Activated CD4-positive, alpha-beta T cell treated with anti-CD3 and anti-CD28 coated beads, Interleukin-2, amount 50 U/mL, for 48 hours (primary cell): ENCODE measurements at regions not wholly inside any gene's neighbourhood (a gene's known extent, or its start where the extent isn't known, plus 50 kb on each side); places are given as distances from the start of the nearest gene placed in this dataset.
"Not testable (repeated sequence)": the region's sequence is repeated elsewhere in the genome, so short reads cannot be mapped to it uniquely, and the experiment has no call there.

Experiments used
- DNase-seq, 2 experiments: peaks; one replicate each; pipeline ENCODE4 v3.0.0-alpha.2; 2020

DNA sequence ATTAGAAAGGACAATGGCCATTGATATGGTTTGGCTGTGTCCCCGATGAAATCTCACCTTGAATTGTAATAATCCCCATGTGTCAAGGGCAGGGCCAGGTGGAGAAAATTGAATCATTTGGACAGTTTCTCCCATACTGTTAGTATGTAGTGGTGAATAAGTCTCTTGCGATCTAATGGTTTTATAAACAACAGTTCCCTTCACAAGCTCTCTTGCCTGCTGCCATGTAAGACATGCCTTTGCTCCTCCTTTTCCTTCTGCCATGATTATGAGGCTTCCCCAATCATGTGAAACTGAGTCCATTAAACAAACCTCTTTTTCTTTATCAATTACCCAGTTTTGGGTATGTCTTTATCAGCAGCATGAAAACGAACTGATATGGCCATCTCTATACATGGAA is 302.7 kb downstream of the SFMBT2 start:
- no peak for DNase-seq

DNA sequence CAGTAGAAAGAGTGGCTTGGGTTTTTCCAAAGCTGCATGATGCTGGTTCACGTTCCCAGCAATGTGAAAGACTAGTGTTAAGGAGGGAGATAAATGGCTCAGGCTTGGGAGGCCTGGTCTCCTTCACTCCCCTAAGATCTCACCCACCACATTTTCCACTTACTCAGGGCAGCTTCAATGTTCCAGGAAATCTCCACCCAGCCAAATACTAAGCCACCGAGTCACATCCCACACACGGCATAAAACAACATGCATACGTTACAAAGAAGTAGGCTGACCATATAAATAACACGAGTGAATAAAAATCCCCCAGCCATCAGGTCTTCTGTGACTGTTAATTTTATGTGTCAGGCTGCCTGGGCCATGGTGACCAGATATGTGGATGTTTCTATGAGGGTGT is 303.5 kb downstream of the SFMBT2 start:
- DNase-seq = peak in 1 of 2 experiments; percentile 12

DNA sequence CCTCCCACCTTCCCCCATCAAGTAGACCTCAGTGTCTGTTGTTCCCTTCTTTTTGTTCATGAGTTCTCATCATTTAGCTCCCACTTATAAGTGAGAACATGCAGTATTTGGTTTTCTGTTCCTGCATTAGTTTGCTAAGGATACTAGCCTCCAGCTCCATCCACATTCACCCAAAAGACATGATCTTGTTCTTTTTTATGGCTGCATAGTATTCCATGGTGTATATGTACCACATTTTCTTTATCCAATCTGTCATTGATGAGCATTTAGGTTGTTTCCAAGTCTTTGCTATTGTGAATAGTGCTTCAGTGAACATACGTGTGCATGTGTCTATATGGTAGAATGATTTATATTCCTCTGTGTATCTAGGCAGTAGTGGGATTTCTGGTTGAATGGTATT is 306.5 kb downstream of the SFMBT2 start:
- not testable (repeated sequence) for DNase-seq

DNA sequence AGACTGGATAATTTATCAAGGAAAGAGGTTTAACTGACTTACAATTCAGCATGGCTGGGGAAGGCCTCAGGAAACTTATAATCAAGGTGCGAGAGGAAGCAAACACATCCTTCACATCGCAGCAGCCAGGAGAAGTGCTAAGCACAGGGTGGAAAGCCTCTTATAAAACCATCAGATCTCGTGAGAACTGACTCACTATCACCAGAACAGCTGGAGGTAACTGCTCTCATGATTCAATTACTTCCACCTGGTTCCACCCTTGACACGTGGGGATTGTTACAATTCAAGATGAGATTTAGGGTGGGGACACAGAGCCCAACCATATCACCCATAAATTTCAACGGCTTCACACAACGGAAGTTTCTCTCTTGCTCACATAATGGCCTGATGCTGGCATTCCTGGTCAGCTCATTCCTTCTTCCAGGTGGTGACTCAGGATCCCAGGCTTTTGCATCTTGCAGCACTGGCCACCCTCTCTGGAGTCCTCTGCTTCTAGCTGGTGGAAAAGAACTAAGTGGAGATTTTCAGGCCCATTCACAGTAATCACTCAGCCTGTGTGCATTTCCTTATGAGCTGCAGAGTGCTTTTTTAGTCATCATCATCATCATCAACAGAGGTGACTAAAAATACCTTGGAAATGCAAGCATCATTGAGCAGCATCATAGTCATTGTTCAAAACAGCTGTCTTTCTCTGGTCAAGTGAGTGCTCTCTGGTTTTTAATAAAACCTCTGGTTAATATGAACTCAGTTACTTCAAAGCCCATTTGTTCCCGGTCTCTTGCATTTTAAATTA is 308.1 kb downstream of the SFMBT2 start:
- no peak for DNase-seq

DNA sequence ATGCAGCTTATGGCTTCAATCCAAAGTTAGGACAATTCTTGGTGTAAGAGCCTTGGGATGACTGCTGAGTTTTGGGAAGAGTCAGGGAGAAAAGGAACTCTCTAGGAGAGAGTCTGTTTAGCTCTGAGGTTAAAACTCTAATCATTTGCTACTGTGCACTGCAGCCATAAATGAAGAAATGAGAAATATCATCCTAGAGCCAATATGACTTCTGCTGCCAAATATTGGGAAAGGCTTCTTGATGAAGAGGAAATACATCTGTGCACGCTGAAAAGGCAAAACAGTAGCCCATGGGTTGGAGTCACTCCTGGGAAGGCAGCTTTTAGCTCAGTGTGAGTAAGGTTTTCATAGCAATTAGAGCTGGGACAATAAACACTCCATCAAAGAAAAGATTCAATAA is 308.8 kb downstream of the SFMBT2 start:
- no peak for DNase-seq

DNA sequence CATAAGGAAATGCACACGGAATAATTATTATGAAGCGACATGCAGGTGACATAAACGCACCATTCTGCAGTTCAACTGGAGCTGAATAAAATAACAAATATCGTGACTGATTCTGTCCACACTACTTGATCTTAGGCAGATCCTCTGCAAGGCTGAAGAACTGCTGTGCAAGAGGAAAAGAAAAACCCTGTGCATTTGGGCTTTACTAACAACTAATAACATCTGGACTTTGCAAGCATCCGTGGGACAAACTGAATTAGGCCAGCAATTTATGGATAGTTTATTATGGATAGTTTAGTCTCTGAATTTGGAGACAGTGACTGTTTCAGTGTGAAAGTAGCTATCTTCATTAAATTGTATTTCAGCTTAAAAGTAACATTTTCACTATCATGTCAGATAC is 309.4 kb downstream of the SFMBT2 start:
- no peak for DNase-seq

DNA sequence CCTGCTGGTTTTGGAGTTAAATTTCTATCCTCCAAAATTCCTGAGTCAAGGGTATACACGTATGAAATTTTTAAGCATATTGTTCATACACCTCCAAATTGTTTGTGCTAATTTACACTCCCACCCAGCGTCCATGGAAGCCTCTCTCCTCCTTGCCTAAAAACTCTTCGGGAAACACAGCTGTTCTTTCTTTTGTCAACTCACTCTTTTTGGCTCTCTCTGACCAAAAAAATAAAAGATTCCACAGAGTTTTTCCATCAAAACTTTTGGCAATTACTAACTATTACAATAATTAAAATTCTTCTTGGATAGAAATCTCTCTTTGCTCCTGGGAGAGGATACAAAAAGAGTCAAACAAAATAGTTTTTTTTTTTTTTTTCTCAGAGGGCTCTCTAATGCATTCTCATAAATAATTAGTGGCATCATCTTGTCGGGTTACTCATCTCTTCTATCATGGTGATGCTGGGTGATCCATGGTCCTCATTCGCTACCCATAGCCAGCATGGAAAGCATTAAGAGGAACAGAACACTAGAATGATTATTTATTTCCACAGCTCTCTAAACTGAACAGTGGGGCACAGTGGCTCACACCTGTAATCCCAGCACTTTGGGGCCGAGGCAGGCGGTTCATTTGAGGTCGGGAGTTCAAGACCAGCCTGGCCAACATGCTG is 310.7 kb downstream of the SFMBT2 start:
- DNase-seq = no peak

DNA sequence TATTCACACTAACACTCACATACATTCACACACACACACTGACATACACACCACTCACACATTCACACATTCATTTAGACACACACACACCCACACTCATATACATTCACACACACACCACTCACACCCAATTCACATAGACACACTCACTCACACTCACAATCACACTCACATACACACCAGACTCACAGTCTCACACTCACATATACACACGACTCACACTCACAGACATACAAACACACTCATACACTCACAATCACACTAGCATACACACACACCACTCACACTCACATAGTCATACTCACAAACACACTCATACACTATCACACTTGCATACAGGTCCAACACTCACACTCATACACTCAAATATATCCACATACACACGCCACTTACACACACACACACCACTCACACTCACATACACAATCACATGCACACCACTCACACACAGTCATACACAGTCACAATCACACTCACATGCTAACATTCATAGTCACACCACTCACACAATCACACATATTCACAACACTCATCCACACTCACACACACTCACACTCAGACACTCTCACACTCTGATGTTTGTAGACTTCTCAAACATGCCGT is 312.6 kb downstream of the SFMBT2 start:
- DNase-seq = no peak

DNA sequence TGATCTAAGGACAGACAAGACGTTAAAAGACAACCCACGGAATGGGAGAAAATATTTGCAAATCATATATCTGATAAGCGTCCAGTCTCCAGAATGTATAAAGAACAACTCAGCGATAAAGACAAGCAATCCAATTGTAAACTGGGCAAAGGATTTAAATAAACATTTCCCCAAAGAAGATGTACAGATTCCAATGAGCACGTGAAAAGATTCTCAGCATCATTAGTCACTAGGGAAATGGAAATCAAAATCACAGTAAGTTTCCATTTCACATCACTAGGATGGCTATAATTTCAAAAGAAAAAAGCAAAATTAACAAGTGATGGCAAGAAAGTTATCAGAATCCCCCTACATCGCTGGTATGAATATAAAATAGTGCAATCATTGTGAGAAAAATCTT is 316.1 kb downstream of the SFMBT2 start:
- DNase-seq = no peak

DNA sequence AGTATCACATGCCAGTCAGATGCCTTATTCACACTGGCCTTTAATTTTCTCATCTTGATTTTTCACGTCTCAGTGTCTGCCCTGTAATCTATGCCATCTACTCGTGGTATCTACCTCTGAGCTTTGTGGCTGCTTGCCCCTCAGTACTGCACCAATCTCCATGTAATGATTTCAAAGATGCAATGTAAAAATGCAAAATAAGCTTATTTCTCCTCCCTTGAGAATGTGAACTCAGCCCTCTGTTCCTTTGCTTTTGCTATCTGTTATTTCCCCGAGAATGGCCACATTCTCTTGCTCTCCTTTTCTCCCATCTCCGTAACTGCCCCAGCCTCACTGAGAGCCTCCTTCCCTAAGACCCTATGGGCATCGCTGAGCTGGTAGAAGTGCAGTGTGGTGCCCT is 317.5 kb downstream of the SFMBT2 start:
- no peak for DNase-seq

DNA sequence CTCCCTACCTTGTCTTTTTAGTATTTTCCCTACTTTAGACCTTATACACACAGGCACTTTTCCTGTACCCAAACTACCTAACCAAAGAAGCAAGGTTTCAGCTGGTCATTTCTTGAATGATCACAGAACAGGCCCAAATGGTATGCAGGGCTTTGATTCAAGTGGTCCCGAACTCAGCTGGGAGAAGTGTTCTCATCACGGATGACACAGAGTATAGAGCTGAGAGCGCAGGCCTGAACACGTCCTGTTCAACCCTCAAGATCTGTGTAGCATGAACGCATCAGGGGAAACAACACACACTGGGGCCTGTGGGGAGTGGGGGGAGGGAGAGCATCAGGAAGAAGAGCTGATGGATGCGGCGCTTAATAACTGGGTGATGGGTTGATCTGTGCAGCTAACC is 318.2 kb downstream of the SFMBT2 start:
- DNase-seq = no peak

DNA sequence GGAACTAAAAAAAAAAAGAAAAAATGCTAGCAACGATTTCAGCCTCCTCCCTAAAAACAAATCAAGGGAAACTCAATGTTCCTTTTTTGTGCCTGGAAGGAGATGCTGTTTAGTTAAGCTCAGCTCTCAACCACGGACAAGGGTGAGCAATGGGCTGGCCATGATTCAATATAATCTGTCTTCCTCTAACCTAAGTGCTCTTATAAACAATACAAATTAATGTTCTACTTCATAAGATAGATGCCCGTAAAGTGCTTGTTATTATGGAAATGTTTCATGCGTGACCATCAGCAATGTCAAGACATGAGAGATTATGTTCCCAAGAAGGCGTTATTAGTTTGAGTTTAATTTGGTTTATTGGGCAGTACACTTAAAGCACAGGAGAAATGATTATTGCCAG is 320.3 kb downstream of the SFMBT2 start:
- DNase-seq = no peak

DNA sequence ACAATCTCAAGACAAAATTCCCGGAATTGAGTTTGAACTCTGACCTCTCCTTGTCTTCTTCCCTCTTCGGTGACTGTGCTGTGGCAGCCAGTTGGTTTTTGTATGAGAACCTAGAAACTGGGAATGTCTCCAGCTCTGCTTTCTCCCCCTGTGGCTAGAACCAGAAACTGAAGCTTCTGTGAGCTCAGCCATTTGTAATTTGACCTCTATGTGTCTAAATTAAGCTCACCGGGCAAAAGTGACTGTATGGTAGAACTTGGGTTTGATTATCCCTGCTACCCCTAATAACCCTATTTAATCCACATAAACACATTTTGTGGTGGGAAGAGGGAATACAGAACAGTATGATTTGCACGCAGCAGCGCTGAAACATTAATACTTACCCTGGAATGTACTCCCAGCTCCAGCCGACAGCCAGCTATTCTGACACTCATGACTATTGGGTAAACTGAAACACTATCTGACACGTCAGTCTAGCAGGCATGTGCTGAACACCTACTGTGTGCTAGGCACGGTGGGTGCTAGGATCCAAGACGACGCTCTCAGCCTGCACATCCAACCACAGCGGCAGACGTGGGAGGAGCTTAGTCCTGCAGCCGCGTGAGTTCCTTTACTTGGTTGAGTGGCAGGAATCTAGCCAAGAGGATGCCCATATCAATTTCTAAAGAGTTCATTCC is 324.8 kb downstream of the SFMBT2 start:
- no peak for DNase-seq

DNA sequence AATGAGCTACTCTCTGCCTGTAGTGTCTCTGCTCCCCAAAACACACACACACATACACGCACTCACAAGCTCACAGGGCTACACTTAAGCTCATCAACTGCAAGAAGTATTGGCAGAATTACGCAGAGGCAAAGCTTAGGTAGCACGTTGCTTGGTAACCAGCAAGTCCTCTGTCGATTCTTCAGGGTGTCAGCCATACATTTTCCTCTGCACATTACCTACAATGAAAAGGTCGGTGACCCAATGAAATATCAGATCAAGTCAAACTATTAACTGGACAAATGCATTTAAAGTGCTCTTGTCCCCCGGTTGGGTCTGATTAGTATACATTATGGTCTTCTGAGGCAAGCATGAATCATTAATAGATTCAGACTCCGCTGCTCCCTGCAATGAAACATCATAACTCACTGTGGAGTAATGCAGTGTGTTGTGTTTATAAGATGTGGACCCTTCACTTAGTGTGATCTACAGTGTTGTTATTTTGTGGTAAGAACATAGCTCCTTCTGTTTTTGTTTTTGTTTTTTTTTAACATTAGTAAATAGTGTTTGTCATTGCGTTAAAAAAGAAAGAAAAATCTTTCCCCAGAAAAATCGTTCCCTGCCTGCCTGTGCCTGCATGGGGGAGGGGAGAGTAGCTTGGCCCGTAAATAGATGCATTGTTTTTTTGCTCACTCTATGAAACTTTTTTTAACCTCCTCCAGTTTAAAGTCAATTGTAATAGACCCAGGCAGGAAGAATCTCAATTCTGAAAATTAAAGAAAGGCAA is 325.5 kb downstream of the SFMBT2 start:
- DNase-seq = no peak

DNA sequence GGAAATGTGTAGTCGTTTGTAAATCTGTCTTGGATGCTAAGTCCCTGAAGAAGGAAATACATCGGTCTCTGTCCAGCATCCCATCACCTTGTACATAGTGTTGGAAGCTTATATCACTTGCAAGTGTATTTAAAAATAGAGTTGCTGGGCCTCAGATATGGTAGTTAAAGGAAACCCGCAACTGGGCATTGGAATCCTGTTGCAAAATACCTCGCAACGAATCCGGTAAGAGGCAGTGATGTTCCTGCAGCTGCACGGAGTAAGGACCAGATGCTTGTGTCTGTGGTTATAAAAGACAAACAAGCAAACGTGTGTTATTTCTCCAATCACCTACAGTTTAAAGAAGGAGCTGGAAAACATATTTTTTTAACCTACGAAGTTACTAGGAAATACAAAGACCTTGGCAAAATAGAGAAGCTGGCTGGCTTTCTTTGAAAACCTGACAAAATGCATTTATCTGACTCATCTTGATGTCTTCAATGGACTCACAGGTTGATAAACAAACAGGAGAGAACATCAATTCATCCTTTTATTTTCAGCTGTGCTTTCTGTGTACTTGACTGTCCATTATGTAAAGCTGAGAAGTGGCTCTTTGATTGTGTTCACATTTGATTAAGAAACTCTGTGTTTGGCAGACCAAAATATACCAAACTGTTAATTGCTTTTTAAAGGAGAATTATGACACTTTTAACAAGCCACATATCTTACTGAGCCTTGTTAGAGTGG is 326.4 kb downstream of the SFMBT2 start:
- no peak for DNase-seq

DNA sequence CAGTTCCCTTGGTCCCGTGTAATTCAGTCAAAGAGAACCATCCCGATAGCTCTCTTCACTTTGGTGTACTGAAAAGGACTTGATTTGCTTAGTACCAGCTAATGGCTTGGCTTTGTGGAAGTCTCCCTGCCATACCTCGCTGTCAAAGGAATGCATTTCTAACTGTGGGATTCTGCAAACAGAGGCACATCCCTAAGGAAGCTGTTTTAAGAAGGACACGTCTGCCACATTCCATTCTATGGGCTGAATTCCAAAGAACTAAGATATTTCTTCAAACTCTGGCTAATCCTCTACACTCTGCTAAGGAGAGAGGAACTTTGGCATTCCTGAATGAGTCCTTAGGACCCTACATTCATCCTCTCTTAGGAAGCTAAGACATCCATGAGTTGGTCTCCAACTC is 327.9 kb downstream of the SFMBT2 start:
- no peak for DNase-seq

DNA sequence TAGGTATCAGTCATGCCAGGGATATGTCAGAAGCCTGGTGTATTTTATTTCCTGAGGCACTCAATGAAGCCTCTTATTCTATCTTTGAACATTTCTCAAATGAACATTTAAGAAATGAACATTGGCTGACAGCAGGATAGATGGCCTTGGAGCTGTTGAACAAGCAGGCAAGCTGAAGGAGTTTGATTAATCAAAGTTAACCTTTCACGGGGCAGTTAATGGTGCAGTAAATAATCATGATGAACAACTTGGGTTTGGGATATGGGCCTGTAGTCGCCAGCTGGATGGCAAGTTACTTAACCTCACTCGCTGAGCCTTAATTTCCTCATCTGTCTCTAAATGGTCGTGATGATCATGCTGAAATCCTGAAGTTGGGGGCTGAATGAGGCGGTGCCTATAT is 333.0 kb downstream of the SFMBT2 start:
- no peak for DNase-seq

DNA sequence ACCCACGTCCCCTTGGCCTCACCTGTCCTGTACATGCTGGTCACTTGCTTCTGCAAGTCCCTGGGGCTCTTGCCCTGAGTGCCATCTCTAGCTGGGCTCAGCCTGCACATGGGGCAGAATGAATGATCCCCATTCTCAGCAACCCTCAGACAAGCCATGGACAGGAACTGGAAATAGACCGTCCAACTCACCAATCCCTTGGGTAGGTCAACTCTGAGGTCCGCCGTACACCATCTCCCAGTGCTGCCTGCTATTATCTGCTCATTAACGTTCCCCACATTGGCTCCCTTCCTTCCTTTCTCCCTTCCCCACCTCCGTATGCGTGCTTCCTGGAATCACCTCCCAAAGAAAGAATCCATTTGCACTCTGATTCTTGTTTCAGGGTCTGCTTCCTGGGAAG is 335.0 kb downstream of the SFMBT2 start:
- DNase-seq = no peak

DNA sequence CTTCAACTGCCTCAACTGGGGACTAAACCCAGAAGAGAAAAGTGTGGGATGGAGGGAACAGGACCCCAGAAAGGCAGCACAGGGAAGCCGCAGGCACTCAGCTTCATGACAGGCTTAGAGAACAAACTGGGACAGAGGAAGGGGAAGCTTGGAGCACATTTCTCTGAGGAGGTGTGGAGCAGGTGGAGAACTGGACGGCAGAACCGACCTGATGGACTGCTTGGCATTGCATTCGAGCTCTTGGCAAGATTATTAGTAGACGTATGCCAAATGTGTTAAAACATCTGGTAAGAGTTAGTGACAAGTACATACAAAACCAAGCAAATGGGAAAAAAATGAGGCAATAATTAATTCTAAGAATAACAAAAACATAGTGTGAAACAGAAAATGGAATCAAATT is 335.7 kb downstream of the SFMBT2 start:
- DNase-seq = no peak

DNA sequence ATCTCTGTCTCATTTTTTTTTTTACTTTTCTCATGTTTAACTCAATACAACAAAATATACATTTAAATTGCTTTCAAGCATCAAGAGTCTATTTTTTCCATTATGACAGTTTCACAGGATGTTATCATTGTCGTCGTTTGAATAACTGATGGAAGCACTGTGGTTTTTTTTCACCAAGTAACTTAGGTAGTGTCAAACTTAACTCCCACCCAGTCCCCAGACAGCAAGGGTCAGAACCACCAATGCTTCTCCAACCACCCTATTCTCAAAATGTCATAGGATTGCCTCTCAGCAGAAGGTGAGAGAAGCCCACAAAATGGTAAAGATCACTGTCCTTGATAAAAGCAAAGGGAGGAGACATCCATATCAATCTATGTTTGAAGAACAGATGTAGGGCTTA is 339.4 kb downstream of the SFMBT2 start:
- no peak for DNase-seq

DNA sequence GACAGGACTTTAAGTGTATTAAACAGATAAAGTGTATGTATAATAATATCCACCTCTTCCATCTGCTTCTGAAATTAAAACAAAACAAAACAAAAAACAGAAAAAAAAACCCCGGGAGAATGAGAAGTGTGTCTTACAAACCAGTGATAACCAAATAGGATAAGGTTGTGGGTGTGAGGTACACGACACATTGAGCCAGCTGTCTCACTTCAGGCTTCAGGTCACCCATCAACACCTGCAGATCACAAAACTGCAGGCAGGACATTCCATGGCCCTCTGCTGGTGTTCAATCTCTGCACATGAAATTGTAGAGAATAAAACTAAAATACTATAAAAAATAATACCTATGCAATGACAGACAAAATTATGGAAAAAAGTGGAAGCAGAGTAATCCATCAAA is 339.9 kb downstream of the SFMBT2 start:
- DNase-seq = no peak

DNA sequence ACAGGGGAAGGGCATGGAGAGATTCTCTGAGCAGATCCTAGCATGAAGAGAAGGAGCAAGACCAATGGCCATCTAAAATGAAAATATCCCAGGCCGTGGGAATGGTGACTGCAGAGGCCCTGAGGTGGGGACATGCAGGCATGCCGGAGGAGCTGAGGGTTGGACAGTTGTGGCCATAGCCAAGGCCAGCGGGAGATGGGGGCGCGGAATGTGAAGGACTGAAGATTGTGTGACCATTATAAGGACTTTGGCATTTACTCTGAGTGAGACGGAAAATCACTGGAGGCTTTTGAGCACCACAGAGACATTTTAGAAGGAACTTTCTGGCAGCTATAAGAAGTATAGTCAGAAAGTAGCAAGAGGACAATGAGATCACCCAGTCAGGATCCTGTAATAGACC is 341.1 kb downstream of the SFMBT2 start:
- no peak for DNase-seq
